DOHH2 (cell line): ENCODE measurements at regions not wholly inside any gene's neighbourhood (a gene's known extent, or its start where the extent isn't known, plus 50 kb on each side); places are given as distances from the start of the nearest gene placed in this dataset.
"Not testable (repeated sequence)": the region's sequence is repeated elsewhere in the genome, so short reads cannot be mapped to it uniquely, and the experiment has no call there.

Experiments used
- EZH2phosphoT487 ChIP-seq: fragments of 200-600 bp; sonication (generic); IDR thresholded peaks from 2 replicates; pipeline ENCODE4 v1.6.1; 2017; ENCODE audit warnings: borderline replicate concordance, mild to moderate bottlenecking, antibody characterized with exemption, low read length, moderate library complexity, mixed read lengths
- TF ChIP-seq, protein P1 (sequence below): fragments of 200-600 bp; sonication (generic); IDR thresholded peaks from one replicate; pipeline ENCODE4 v1.5.1; 2014; ENCODE audit warnings: antibody characterized with exemption, mild to moderate bottlenecking, low read depth, low read length; ENCODE audit not compliant: poor library complexity, severe bottlenecking

DNA sequence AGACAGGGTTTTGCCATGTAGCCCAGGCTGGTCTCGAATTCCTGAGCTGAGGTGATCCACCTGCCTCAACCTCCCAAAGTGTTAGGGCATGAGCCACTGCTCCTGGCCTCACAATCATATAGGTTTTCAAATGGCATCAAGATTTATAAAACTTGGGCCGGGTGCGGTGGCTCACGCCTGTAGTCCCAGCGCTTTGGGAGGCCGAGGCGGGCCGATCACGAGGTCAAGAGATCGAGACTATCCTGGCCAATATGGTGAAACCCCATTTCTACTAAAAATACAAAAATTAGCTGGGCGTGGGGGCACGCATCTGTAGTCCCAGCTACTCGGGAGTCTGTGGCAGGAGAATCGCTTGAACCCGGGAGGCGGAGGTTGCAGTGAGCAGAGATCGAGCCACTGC lies 123.8 kb downstream of the OR2B2 start:
- TF ChIP-seq, protein P1, sequence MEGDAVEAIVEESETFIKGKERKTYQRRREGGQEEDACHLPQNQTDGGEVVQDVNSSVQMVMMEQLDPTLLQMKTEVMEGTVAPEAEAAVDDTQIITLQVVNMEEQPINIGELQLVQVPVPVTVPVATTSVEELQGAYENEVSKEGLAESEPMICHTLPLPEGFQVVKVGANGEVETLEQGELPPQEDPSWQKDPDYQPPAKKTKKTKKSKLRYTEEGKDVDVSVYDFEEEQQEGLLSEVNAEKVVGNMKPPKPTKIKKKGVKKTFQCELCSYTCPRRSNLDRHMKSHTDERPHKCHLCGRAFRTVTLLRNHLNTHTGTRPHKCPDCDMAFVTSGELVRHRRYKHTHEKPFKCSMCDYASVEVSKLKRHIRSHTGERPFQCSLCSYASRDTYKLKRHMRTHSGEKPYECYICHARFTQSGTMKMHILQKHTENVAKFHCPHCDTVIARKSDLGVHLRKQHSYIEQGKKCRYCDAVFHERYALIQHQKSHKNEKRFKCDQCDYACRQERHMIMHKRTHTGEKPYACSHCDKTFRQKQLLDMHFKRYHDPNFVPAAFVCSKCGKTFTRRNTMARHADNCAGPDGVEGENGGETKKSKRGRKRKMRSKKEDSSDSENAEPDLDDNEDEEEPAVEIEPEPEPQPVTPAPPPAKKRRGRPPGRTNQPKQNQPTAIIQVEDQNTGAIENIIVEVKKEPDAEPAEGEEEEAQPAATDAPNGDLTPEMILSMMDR = not testable (repeated sequence)
- TF ChIP-seq EZH2phosphoT487 = not testable (repeated sequence)
